Naive thymus-derived CD8-positive, alpha-beta T cell (primary cell): ENCODE measurements at regions not wholly inside any gene's neighbourhood (a gene's known extent, or its start where the extent isn't known, plus 50 kb on each side); places are given as distances from the start of the nearest gene placed in this dataset.
A peak's percentile ranks its signal among the peaks of the same experiment; 100 is the strongest.
"Not testable (repeated sequence)": the region's sequence is repeated elsewhere in the genome, so short reads cannot be mapped to it uniquely, and the experiment has no call there.

Experiments
- ATAC-seq, 2 donors: fragments of 150-1000 bp; cut with Tn5 transposase in 1 of 2; sonication (Bioruptor Pico), chemical (Tn5 transposase) in 1 of 2; 1 replicate in 1 of 2; 2 replicates in 1 of 2; pipeline ENCODE4 v1.10.0; 2021; ENCODE audit warnings: mild to moderate bottlenecking in 2 of 2, moderate library complexity in 2 of 2
- POLR2A ChIA-PET: fragments of 350-600 bp; sonication (Branson Sonifier 250); formaldehyde crosslinking; loops from one replicate; lab custom pipeline; 2021; ENCODE audit warnings: antibody characterized with exemption; lab: Charles Lee
- DNase-seq, 10 donors: peaks; one replicate each; pipeline versions ENCODE4 v3.0.0 to v3.0.0-alpha.2; 2020 to 2022
- H3K27ac Mint-ChIP-seq, 10 donors: one replicate each; pipeline ENCODE4 v1.8.0; 2020 to 2022; ENCODE audit warnings: mild to moderate bottlenecking in 10 of 10, mixed read lengths in 10 of 10, moderate library complexity in 4 of 10, inconsistent platforms in 1 of 10
- H3K27me3 Mint-ChIP-seq, 5 donors: one replicate each; pipeline ENCODE4 v1.8.0; 2021 to 2022; ENCODE audit warnings: mixed read lengths in 5 of 5
- H3K36me3 Mint-ChIP-seq, 3 donors: one replicate each; pipeline ENCODE4 v1.8.0; 2020 to 2022; ENCODE audit warnings: mixed read lengths in 3 of 3, mild to moderate bottlenecking in 2 of 3, inconsistent platforms in 1 of 3
- H3K4me1 Mint-ChIP-seq, 4 donors: one replicate each; pipeline ENCODE4 v1.8.0; 2021 to 2022; ENCODE audit warnings: mixed read lengths in 4 of 4
- H3K4me3 Mint-ChIP-seq, 10 donors: one replicate each; pipeline ENCODE4 v1.8.0; 2020 to 2022; ENCODE audit warnings: mild to moderate bottlenecking in 10 of 10, mixed read lengths in 10 of 10, moderate library complexity in 6 of 10, inconsistent platforms in 1 of 10
- H3K9me3 Mint-ChIP-seq, 9 donors: one replicate each; pipeline ENCODE4 v1.8.0; 2020 to 2022; ENCODE audit warnings: mixed read lengths in 9 of 9, mild to moderate bottlenecking in 3 of 9, inconsistent platforms in 1 of 9, moderate library complexity in 1 of 9

DNA sequence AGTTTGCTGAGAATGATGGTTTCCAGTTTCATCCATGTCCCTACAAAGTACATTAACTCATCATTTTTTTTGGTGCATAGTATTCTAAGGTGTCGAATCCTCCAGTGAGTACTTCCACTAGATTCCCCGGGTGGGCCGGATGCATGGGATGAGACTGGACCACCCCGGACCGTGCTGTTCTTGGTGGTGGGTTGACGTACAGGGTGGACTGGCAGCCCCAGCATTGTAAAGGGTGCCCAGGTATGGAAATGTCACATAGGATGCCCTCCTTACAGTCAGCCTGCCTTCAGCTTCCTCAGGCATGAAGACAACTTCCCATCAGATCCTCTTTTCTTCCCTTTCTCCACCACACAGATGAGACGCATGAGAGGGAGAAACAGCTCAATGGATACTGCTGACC, 3916.1 kb upstream of the OR11H1 start:
- H3K27me3 Mint-ChIP-seq, POLR2A ChIA-PET, ATAC-seq, H3K4me1 Mint-ChIP-seq, DNase-seq, H3K27ac Mint-ChIP-seq, H3K4me3 Mint-ChIP-seq: not testable (repeated sequence)
- peaks cover 0 to 43% (median 6%) of the 10 kb centered on the region in 3 donors for H3K36me3 Mint-ChIP-seq
- H3K9me3 Mint-ChIP-seq: peaks cover 15 to 85% (median 70%) of the 10 kb centered on the region in 9 donors

DNA sequence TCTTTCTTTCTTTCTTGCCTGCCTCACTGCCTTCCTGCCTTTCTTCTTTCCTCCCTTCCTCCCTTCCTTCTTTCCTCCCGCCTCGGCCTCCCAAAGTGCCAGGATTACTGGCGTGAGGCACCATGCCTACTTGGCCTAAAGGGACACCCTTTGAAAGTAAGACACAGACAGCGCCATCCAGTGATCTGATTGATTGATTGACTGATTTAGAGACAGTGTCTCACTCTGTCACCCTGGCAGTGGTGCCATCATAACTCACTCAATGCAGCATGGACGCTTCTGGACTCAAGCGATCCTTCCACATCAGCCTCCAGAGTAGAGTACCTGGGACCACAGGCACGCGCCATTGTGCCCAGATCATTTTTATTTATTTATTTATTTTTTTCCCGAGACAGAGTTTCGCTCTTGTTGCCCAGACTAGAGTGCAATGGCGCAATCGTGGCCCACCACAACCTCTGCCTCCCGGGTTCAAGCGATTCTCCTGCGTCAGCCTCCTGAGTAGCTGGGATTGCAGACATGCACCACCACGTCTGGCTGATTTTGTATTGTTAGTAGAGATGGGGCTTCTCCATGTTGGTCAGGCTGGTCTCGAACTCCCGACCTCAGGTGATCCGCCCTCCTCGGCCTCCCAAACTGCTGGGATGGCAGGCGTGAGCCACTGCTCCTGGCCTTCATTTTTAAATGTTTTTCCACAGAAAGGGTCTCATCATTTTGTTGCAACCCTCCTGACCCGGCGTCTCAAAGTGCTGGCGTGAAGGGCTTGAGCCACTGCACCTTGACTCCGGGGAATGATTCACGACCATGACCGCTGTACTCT, 3914.7 kb upstream of the OR11H1 start:
- H3K36me3 Mint-ChIP-seq: peaks cover 2 to 51% (median 4%) of the 10 kb centered on the region in 3 donors
- ATAC-seq, DNase-seq, H3K27ac Mint-ChIP-seq, H3K27me3 Mint-ChIP-seq, H3K4me3 Mint-ChIP-seq, POLR2A ChIA-PET: not testable (repeated sequence)
- peaks cover 20 to 86% (median 68%) of the 10 kb centered on the region in 9 donors for H3K9me3 Mint-ChIP-seq
- peaks cover 0 to 14% (median 0%) of the 10 kb centered on the region in 4 donors for H3K4me1 Mint-ChIP-seq

DNA sequence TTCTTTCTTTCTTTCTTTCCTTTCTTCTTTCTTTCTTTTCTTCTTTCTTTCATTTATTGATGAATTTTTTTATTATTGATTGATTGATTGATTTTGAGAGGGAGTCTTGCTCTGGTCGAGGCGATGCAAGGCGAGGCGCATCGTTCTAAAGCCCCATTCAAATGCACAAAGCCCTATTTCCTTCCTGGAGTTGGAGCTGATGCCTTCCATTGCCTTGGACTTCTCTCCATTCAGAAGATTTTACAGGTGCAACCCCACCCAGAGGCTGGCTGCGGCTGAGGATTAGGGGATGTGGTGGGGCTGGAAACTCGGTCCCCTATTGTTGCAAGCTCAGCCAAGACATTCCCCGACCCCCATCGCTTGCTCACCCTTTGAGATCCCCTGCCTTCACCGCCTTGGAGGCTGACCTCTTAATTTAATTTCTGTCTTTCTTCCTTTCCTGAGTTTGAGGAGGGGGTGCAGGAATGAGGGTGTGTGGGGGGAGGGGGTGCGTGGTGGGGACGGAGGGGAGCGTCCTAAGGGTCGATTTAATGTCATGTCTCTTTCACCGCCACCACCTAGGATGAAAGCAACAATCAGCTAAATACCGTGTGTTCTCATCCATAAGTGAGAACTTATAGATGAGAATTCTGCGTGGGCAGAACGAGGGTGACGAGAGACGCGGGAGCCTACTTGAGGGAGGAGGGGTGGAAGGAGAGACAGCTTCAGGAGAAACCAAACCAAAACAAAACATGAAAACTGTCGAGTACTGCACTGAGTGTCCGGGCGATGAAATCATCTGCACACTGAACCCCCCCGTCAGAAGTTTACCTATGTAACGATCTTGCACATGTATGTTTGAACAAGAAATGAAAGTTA, 3913.9 kb upstream of the OR11H1 start:
- H3K27ac Mint-ChIP-seq: no peak overlapping the region
- no peak overlapping the region for H3K4me3 Mint-ChIP-seq
- H3K9me3 Mint-ChIP-seq: peaks cover 23 to 90% (median 71%) of the 10 kb centered on the region in 9 donors
- ATAC-seq (no peak), DNase-seq (no peak)
- H3K36me3 Mint-ChIP-seq: peaks cover 2 to 55% (median 4%) of the 10 kb centered on the region in 3 donors
- H3K27me3 Mint-ChIP-seq: peaks cover 0 to 5% (median 0%) of the 10 kb centered on the region in 5 donors
- peaks cover 0 to 14% (median 0%) of the 10 kb centered on the region in 4 donors for H3K4me1 Mint-ChIP-seq
- POLR2A ChIA-PET: no interaction called here

DNA sequence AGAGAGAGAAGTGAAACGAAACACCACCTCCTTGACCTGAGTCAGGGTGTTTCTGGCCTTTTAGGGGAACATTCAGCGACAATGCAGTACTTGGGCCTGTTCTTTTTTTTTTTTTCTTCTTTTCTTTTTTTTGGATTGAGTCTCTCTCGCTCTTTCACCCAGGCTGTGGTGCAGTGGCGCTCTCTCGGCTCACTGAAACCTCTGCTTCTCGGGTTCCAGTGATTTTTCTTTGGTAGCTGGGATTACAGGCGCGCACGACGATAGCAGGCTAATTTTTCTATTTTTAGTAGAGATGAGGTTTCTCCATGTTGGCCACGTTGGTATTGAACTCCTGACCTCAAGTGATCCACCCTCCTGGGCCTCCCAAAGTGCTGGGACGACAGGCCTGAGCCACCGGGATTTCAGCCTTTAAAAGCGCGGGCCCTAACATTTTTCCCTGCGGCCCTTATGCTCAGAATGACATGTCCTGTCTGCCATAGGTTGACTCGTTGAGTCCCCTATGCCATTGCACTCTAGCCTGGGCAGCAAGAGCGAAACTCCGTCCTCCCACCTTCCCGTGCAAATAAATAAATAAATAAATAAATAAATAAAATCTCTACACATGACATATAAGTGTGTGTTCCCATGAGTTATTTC, 3913.1 kb upstream of the OR11H1 start:
- DNase-seq, POLR2A ChIA-PET, ATAC-seq, H3K4me3 Mint-ChIP-seq, H3K27ac Mint-ChIP-seq: not testable (repeated sequence)
- Mint-ChIP-seq H3K4me1 (peaks cover 0 to 21% (median 0%) of the 10 kb centered on the region in 4 donors), H3K9me3 (peaks cover 30 to 93% (median 79%) of the 10 kb centered on the region in 9 donors), H3K36me3 (peaks cover 2 to 63% (median 6%) of the 10 kb centered on the region in 3 donors), H3K27me3 (peaks cover 0 to 13% (median 0%) of the 10 kb centered on the region in 5 donors)

DNA sequence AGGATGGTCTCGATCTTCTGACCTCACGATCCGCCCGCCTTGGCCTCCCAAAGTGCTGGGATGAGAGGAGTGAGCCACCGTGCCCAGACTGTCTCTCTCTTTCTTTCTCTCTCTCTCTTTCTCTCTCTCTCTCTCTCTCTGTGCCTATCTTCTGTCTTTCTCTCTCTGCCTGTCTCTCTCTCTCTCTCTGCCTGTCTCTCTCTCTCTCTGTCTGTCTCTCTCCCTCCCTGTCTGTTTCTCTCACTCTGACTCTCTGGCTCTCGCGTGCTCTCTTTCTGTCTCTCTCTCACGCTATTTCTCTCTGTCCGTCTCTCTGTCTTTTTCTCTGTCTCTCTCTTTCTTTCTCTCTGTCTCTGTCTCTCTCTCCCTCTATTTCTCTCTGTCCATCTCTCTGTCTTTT, 3911.2 kb upstream of the OR11H1 start:
- Mint-ChIP-seq H3K27me3 (peaks cover 0 to 18% (median 0%) of the 10 kb centered on the region in 5 donors), H3K36me3 (peaks cover 2 to 62% (median 6%) of the 10 kb centered on the region in 3 donors), H3K4me3 (no peak overlapping the region), H3K27ac (peak overlapping the region in 1 of 10 donors; percentile 16), H3K4me1 (peaks cover 0 to 22% (median 0%) of the 10 kb centered on the region in 4 donors), H3K9me3 (peaks cover 28 to 92% (median 71%) of the 10 kb centered on the region in 9 donors)
- ATAC-seq (no peak), DNase-seq (no peak)
- POLR2A ChIA-PET: no interaction called here

DNA sequence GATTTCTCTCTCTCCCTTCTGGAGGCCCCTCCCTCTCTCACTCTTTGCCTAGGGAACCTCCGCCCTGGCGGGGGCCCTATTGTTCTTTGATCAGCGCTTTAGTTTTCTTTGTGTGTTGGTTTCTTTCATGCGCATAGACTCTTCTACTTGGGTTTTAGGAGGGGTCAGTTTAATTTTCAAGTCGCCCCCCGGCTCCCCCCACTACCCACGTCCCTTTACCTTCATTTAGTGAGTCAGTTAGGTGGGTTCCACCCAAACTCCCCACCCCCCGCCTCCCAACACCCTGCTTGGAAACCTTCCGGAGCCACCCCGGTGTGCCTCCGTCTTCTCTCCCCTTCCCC, 3909.7 kb upstream of the OR11H1 start:
- peaks cover 33 to 91% (median 58%) of the 10 kb centered on the region in 9 donors for H3K9me3 Mint-ChIP-seq
- DNase-seq, H3K27ac Mint-ChIP-seq, POLR2A ChIA-PET, ATAC-seq, H3K4me3 Mint-ChIP-seq: not testable (repeated sequence)
- peaks cover 0 to 18% (median 0%) of the 10 kb centered on the region in 5 donors for H3K27me3 Mint-ChIP-seq
- H3K4me1 Mint-ChIP-seq: peaks cover 0 to 22% (median 0%) of the 10 kb centered on the region in 4 donors
- peaks cover 2 to 53% (median 6%) of the 10 kb centered on the region in 3 donors for H3K36me3 Mint-ChIP-seq

DNA sequence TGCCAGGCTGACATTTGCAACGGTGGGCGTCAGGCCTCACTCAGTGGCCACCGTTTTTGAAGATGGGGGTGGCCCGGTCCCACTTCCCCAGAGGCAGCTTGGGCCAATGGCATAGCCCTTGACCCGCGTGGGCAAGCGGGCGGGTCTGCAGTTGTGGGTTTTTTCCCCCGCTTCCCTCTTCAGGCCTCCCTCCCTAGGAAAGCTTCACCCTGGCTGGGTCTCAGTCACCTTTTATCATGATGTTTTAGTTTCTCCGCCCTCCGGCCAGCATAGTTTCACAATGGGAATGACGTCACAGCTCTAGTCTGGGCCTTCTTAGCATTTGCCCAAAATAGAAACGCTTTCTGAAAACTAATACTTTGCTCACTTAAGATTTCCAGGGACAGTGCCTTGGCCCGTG, 3909.3 kb upstream of the OR11H1 start:
- DNase-seq, H3K4me3 Mint-ChIP-seq, ATAC-seq, POLR2A ChIA-PET, H3K27ac Mint-ChIP-seq: not testable (repeated sequence)
- H3K36me3 Mint-ChIP-seq: peaks cover 2 to 52% (median 6%) of the 10 kb centered on the region in 3 donors
- H3K27me3 Mint-ChIP-seq: peaks cover 0 to 18% (median 0%) of the 10 kb centered on the region in 5 donors
- peaks cover 33 to 92% (median 59%) of the 10 kb centered on the region in 9 donors for H3K9me3 Mint-ChIP-seq
- peaks cover 0 to 22% (median 0%) of the 10 kb centered on the region in 4 donors for H3K4me1 Mint-ChIP-seq

DNA sequence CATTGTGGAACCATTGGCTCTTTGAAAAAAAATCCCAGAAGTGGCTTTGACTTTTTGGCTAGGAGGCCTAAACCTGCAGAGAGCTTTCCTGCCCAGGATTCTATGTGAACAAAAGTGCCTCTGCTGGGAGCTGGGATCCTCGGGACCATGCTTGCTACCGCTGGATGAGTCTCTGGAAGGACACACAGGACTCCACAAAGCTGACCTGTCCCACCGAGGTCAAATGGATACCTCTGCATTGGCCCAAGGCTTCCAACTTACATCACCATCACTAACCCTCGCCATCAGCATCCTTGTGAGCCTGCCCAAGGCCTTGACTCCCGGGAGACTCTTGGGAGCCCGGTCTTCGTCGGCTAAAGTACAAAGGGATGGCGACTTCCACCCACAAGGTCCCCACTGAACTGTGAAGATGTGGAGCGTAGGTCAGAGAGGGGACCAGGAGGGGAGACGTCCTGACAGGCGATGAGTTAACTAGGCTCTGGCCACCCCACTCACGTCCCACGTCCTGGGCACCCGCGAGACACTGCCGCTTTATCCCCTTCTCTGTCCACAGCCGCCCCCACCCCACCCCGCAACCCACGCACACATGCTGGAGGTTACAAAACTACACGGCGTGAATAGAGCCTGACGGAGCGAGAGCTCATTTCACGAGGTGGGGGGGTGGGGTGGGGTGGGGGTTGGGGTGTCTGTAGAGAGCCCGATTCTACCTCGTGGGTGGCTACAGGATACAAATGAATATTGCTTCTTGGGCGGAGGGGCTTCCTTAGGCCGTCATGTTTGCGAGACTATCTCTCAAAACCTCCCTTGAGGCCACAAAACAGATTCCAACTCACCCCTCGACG, 3906.8 kb upstream of the OR11H1 start:
- POLR2A ChIA-PET, H3K27ac Mint-ChIP-seq, H3K4me3 Mint-ChIP-seq, DNase-seq, ATAC-seq: not testable (repeated sequence)
- Mint-ChIP-seq H3K9me3 (peaks cover 28 to 87% (median 59%) of the 10 kb centered on the region in 9 donors), H3K36me3 (peaks cover 2 to 40% (median 4%) of the 10 kb centered on the region in 3 donors), H3K27me3 (peaks cover 0 to 13% (median 0%) of the 10 kb centered on the region in 5 donors), H3K4me1 (peaks cover 0 to 18% (median 0%) of the 10 kb centered on the region in 4 donors)

DNA sequence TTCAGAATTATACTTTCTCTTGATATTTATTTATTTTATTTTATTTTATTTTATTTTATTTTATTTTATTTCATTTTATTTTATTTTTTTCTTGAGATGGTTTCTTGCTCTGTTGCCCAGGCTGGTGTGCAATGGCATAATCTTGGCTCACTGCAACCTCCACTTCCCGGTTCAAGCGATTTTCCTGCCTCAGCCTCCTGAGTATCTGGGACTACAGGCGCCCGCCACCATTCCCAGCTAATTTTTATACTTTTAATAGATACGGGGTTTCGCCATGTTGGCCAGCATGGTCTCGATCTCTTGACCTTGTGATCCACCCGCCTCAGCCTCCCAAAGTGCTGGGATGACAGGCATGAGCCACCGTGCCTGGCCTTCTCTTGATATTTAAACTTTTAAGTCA, 3905.2 kb upstream of the OR11H1 start:
- peaks cover 0 to 29% (median 7%) of the 10 kb centered on the region in 3 donors for H3K36me3 Mint-ChIP-seq
- H3K4me3 Mint-ChIP-seq, DNase-seq, ATAC-seq, H3K27ac Mint-ChIP-seq, POLR2A ChIA-PET: not testable (repeated sequence)
- H3K9me3 Mint-ChIP-seq: peaks cover 22 to 87% (median 53%) of the 10 kb centered on the region in 9 donors
- peaks cover 0 to 13% (median 0%) of the 10 kb centered on the region in 5 donors for H3K27me3 Mint-ChIP-seq
- H3K4me1 Mint-ChIP-seq: peaks cover 0 to 10% (median 0%) of the 10 kb centered on the region in 4 donors

DNA sequence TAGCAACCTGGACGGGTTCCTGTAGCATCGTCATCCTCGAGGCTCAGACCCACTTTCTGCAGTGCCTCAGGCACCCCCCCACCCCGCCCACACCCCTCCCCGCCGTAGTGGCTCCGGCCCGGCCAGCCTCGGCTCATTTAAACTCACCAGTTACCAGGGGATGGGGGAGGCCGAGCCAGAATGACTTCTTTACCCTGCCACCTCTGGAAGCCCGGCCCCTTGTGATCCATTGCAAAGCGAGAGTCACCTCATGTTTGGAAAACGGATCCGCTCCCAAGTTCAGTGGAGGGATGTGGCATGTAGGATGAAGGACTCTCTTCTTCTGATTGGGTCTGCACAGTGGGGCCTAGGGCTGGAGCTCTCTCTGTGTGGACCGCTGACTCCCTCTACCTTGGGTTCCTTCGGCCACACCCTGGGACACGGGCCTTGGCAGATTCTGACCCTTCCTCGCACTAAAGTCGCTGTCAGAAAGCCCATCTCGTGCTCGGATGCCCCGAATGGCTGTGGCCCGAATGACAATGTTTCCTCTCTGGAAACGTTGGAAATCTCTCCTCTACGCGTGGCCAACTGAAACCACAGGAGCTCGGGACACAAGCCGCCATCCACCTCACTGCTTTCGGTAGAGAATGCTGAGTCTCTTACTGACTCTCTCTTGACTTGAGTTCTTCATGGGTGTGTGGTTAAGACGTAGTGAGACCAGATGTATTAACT, 3902.1 kb upstream of the OR11H1 start:
- peaks cover 10 to 84% (median 44%) of the 10 kb centered on the region in 9 donors for H3K9me3 Mint-ChIP-seq
- POLR2A ChIA-PET, H3K4me3 Mint-ChIP-seq, ATAC-seq, H3K27ac Mint-ChIP-seq, H3K4me1 Mint-ChIP-seq, H3K27me3 Mint-ChIP-seq, DNase-seq: not testable (repeated sequence)
- H3K36me3 Mint-ChIP-seq: peaks cover 0 to 20% (median 14%) of the 10 kb centered on the region in 3 donors

DNA sequence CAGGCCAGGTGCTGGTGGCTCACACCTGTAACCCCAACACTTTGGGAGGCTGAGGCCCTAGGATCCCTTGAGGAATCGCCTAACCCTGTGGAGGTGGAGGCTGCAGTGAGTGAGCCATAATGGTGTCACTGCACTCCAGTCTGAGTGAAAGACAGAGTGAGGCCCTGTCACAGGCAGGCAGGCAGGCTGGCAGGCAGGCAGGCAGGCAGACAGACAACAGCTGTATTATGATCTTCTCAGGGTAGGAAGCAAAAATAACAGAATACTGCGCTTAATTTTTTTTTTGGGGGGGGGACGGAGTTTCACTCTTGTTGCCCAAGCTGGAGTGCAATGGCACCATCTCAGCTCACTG, 3901.6 kb upstream of the OR11H1 start:
- DNase-seq (no peak), ATAC-seq (no peak)
- Mint-ChIP-seq H3K36me3 (peaks cover 0 to 20% (median 14%) of the 10 kb centered on the region in 3 donors), H3K4me3 (no peak overlapping the region), H3K4me1 (no peaks in the 10 kb centered on the region), H3K27ac (no peak overlapping the region), H3K9me3 (peaks cover 10 to 81% (median 42%) of the 10 kb centered on the region in 9 donors), H3K27me3 (no peaks in the 10 kb centered on the region)
- POLR2A ChIA-PET: no interaction called here
